ENCODE measurements at regions not wholly inside any gene's neighbourhood (a gene's known extent, or its start where the extent isn't known, plus 50 kb on each side); places are given as distances from the start of the nearest gene placed in this dataset.

- DNase-seq (ENCODE audit: low read depth, low spot score), result no peak
Observed at GRCh38 chr4:81557306-81557705, 85.6 kb upstream of the RASGEF1B start.

- no peak for DNase-seq (ENCODE audit: low read depth, low spot score)
Observed at GRCh38 chr4:81555489-81555888, 83.8 kb upstream of the RASGEF1B start.

- DNase-seq (ENCODE audit: low read depth, low spot score), result no peak
Observed at GRCh38 chr4:81552086-81552485, 80.4 kb upstream of the RASGEF1B start.

- DNase-seq (ENCODE audit: low read depth, low spot score), result no peak
Observed at GRCh38 chr4:81550388-81550859, 78.7 kb upstream of the RASGEF1B start.

GRCh38 chr4:81549984-81550383 lies 78.3 kb upstream of the RASGEF1B start:
- DNase-seq (ENCODE audit: low read depth, low spot score), result no peak

GRCh38 chr4:81546777-81547176 lies 75.1 kb upstream of the RASGEF1B start:
- DNase-seq (ENCODE audit: low read depth, low spot score), result no peak

GRCh38 chr4:81541161-81541945 lies 69.6 kb upstream of the RASGEF1B start:
- DNase-seq (ENCODE audit: low read depth, low spot score), result no peak

- no peak for DNase-seq (ENCODE audit: low read depth, low spot score)
Observed at GRCh38 chr4:81538716-81539427, 67.2 kb upstream of the RASGEF1B start.

- DNase-seq (ENCODE audit: low read depth, low spot score), result no peak
Observed at GRCh38 chr4:81531410-81531809, 59.7 kb upstream of the RASGEF1B start.

GRCh38 chr4:81528979-81529378 lies 57.3 kb upstream of the RASGEF1B start:
- DNase-seq (ENCODE audit: low read depth, low spot score), result no peak

- no peak for DNase-seq (ENCODE audit: low read depth, low spot score)
Observed at GRCh38 chr4:81528200-81528599, 56.5 kb upstream of the RASGEF1B start.

GRCh38 chr4:81527709-81528108 lies 56.0 kb upstream of the RASGEF1B start:
- no peak for DNase-seq (ENCODE audit: low read depth, low spot score)

- DNase-seq (ENCODE audit: low read depth, low spot score), result no peak
Observed at GRCh38 chr4:81527115-81527514, 55.4 kb upstream of the RASGEF1B start.

GRCh38 chr4:81526706-81527105 lies 55.0 kb upstream of the RASGEF1B start:
- no peak for DNase-seq (ENCODE audit: low read depth, low spot score)

GRCh38 chr4:81523672-81524327 lies 52.1 kb upstream of the RASGEF1B start:
- DNase-seq (ENCODE audit: low read depth, low spot score), result no peak

GRCh38 chr4:81522711-81523110 lies 51.0 kb upstream of the RASGEF1B start:
- no peak for DNase-seq (ENCODE audit: low read depth, low spot score)

GRCh38 chr4:81521708-81522107 lies 50.0 kb upstream of the RASGEF1B start:
- DNase-seq (ENCODE audit: low read depth, low spot score), result no peak

Measured in iPS DF 19.7 (cell line).